22Rv1 (cell line): ENCODE measurements at regions not wholly inside any gene's neighbourhood (a gene's known extent, or its start where the extent isn't known, plus 50 kb on each side); places are given as distances from the start of the nearest gene placed in this dataset.

Experiments
- H3K27ac ChIP-seq: fragments of 450-650 bp; 2 replicates; pipeline ENCODE4 v1.5.1; 2017
- CTCF ChIP-seq: fragments of 450-650 bp; IDR thresholded peaks from 2 replicates; pipeline ENCODE4 v1.5.1; 2017; ENCODE audit warnings: mild to moderate bottlenecking
- ZFX ChIP-seq: fragments of 450-650 bp; IDR thresholded peaks from 2 replicates; pipeline ENCODE4 v1.6.1; 2017; ENCODE audit warnings: antibody characterized with exemption, borderline replicate concordance

DNA sequence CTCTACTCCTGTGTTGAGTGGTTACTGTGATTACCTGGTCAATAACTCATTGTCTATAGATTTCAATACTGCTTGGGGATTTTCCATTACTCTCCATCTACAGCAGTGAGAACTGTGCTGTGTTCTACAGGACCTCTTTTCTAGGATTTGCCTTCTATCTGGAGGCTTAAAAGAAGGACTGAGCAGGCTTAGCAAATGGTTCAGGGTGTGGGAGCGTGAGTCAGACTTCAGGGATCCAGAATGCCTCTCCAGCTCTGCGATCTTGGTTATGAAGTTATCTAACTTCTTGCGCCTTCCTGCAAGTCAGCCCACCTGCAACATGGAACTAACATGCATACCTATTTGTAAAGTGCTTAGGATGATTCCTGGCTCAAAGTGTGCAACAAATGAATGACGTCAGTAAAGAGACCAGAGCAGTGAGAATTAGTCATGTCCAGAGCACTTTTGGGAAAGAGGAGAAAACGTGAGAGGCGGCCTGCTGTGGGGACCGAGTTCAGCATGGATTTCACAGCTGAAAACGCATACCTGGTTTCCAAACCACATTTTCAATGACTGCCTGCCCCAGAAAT is 610.1 kb upstream of the CDH4 start:
- no peak overlapping the region for H3K27ac ChIP-seq
- TF ChIP-seq CTCF = no peak
- TF ChIP-seq ZFX = no peak

- H3K27ac ChIP-seq = no peak overlapping the region
- TF ChIP-seq CTCF (no peak), ZFX (no peak)
Observed at GRCh38 chr20:60642541-60642940, 609.5 kb upstream of the CDH4 start.

- TF ChIP-seq ZFX (no peak), CTCF (no peak)
- H3K27ac ChIP-seq = no peak overlapping the region
Observed at GRCh38 chr20:60648556-60648955, 603.5 kb upstream of the CDH4 start.

DNA sequence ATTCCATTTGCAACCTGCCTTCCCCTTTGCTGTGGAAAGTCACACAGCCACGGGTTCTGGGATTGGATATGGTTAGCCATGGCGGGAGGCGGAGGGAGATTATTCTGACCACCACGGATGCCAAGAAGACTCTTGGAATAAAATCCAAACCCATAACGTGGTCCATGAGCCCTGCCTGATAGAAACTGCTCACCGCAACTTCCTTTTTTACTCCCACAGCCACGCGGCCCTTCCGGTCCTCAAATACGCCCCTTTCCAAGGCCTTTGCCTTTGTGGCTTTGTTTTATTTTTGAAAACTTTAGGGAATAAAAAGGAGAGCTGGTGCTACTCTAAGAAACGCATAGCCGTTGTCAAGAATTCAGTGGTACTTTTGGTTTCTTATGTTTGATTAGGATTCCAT is 602.5 kb upstream of the CDH4 start:
- H3K27ac ChIP-seq = no peak overlapping the region
- TF ChIP-seq ZFX (no peak), CTCF (no peak)

DNA sequence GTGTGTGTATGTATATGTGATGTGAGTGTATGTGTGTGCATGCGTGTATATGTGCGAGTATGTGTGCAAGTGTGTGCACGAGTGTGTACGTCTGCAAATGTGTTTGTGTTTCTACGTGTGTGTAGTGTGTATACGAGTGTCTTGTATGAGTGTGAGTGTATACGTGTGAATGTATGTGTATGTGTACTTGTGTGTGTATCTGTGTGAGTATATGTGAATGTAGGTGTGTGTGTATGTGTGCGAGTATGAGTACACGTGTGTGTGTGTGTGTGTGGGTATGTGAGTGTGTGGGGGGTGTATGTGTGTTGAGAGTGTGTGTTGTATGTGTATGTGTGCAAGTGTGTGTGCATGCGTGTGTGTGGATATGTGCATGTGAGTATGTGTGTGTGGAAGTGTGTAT is 602.0 kb upstream of the CDH4 start:
- H3K27ac ChIP-seq = no peak overlapping the region
- TF ChIP-seq CTCF (no peak), ZFX (no peak)

DNA sequence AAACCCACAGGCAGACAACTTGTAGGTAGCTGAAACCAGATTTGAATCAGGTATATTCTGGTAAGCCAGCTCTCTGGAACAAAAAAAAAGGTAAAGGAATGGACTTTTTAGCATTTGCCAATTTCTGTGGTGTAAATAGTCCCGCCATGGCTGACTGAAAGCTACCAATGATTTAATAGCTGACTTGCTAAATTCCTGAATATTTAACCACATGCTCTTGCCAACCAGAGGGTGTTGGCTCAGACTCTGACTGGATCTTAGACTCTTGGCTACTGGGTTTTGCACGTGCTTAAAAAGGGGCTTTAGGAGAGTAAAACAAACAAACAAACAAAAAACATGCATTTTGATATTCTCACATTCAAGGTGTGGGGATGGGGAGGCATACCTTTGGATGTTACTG is 600.0 kb upstream of the CDH4 start:
- no peak overlapping the region for H3K27ac ChIP-seq
- TF ChIP-seq CTCF (no peak), ZFX (no peak)

DNA sequence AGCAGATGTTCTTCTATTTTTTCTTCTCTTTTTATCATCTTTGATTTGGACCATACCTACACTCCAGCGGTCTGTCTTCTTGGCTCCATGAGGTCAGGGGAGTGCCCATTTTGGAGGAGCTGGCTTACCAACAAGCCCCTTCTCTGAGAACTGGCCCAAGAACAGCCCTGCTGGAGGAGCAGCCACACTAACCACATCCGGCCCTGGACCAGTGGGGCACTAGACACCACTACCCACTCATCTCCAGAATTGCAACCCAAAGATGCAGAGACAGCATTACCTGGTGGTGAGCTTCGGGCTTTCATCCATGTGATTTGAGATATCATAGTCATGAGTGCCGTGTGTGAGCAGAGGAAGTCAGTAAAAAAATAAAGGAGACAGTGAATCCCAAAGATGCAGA is 599.4 kb upstream of the CDH4 start:
- no peak overlapping the region for H3K27ac ChIP-seq
- TF ChIP-seq CTCF = no peak
- no peak for TF ChIP-seq ZFX
